Endothelial cell of umbilical vein (primary cell): ENCODE measurements at regions not wholly inside any gene's neighbourhood (a gene's known extent, or its start where the extent isn't known, plus 50 kb on each side); places are given as distances from the start of the nearest gene placed in this dataset.

Experiments used
- BruUV-seq: library from RNA; stranded (reverse); fragments of 400-500 nt; replicated peaks from 2 replicates; lab custom pipeline; 2021; lab: Mats Ljungman, UMichigan
- CTCF ChIA-PET: fragments of 300-600, 350-600 bp; sonication (Branson Sonifier 250); formaldehyde crosslinking; loops from one replicate; lab custom pipeline; 2021; ENCODE audit warnings: antibody characterized with exemption, inconsistent platforms; lab: Charles Lee
- POLR2A ChIA-PET: fragments of 300-600, 350-600 bp; sonication (Branson Sonifier 250); formaldehyde crosslinking; loops from one replicate; lab custom pipeline; 2021; ENCODE audit warnings: antibody characterized with exemption, inconsistent platforms; lab: Charles Lee
- DNase-seq: peaks from one replicate; pipeline ENCODE4 v3.0.0-alpha.2; 2011; ENCODE audit warnings: low read depth, low spot score
- FAIRE-seq: peaks from 2 replicates; lab custom pipeline; 2011; peaks lifted over from hg19 to GRCh38; lab: Jason Lieb, UNC
- H2AFZ ChIP-seq: 2 replicates; pipeline ENCODE4 v1.6.0; 2012; ENCODE audit warnings: low read depth, low read length, control low read depth, inconsistent platforms
- H3K27ac ChIP-seq: 2 replicates; pipeline ENCODE4 v1.5.1; 2011; ENCODE audit warnings: low read depth, mild to moderate bottlenecking, control low read depth, low read length, moderate library complexity; ENCODE audit not compliant: insufficient read depth
- H3K27me3 ChIP-seq, 2 experiments: 2 replicates each; pipeline versions ENCODE4 v1.6.0 to v1.6.1; 2011; ENCODE audit warnings: low read length in 2 of 2, mixed read lengths in 1 of 2; ENCODE audit not compliant: control insufficient read depth in 2 of 2, insufficient read depth in 2 of 2
- H3K36me3 ChIP-seq, 2 experiments: 2 replicates in 1 of 2; 3 replicates in 1 of 2; pipeline ENCODE4 v1.5.1; 2011; ENCODE audit warnings: low read length in 2 of 2, mild to moderate bottlenecking in 1 of 2, moderate library complexity in 1 of 2; ENCODE audit not compliant: control insufficient read depth in 2 of 2, insufficient read depth in 2 of 2; ENCODE audit errors: extremely low read depth in 1 of 2
- H3K4me1 ChIP-seq: 3 replicates; pipeline ENCODE4 v1.5.1; 2011; ENCODE audit warnings: mild to moderate bottlenecking, low read length; ENCODE audit not compliant: control insufficient read depth, insufficient read depth; ENCODE audit errors: extremely low read depth
- H3K4me2 ChIP-seq: 2 replicates; pipeline ENCODE4 v1.6.1; 2011; ENCODE audit warnings: low read length, control low read depth, mixed read lengths; ENCODE audit not compliant: insufficient read depth
- H3K4me3 ChIP-seq, 3 experiments: fragments of 200-600 bp in 1 of 3; sonication (generic), shearing (Covaris generic) in 1 of 3; replicated peaks in 1 of 3; 2 replicates each; pipeline ENCODE4 v1.5.1; 2011 to 2016; ENCODE audit warnings: control low read depth in 3 of 3, low read length in 3 of 3, mild to moderate bottlenecking in 2 of 3, inconsistent platforms in 1 of 3, low read depth in 1 of 3, moderate library complexity in 1 of 3; ENCODE audit not compliant: insufficient read depth in 1 of 3
- H3K79me2 ChIP-seq: 2 replicates; pipeline ENCODE4 v1.6.0; 2012; ENCODE audit warnings: low read length, inconsistent platforms; ENCODE audit not compliant: control insufficient read depth, insufficient read depth
- H3K9ac ChIP-seq: replicated peaks from 2 replicates; pipeline ENCODE3; 2011; ENCODE audit warnings: low read length, control low read depth; ENCODE audit not compliant: insufficient read depth; ENCODE audit errors: extremely low read depth
- H3K9me1 ChIP-seq: replicated peaks from 3 replicates; pipeline ENCODE4 v1.6.0; 2011; ENCODE audit warnings: mild to moderate bottlenecking, low read length; ENCODE audit not compliant: control insufficient read depth, insufficient read depth; ENCODE audit errors: extremely low read depth
- H3K9me3 ChIP-seq: replicated peaks from 2 replicates; pipeline ENCODE4 v1.5.1; 2012; ENCODE audit warnings: low read length, inconsistent platforms; ENCODE audit not compliant: control insufficient read depth, insufficient read depth
- H4K20me1 ChIP-seq: replicated peaks from 2 replicates; pipeline ENCODE3; 2011; ENCODE audit warnings: mild to moderate bottlenecking, low read length; ENCODE audit not compliant: control insufficient read depth, insufficient read depth; ENCODE audit errors: extremely low read depth
- EZH2 ChIP-seq: IDR thresholded peaks from 2 replicates; pipeline ENCODE4 v1.6.1; 2012; ENCODE audit warnings: borderline replicate concordance, low read depth, mild to moderate bottlenecking, moderate library complexity, low read length, inconsistent platforms; ENCODE audit not compliant: severe bottlenecking
- FOS ChIP-seq: IDR thresholded peaks from 2 replicates; pipeline ENCODE4 v1.6.1; 2011; ENCODE audit warnings: mild to moderate bottlenecking, low read length, moderate library complexity, borderline replicate concordance; ENCODE audit not compliant: insufficient read depth
- GATA2 ChIP-seq: IDR thresholded peaks from 2 replicates; pipeline ENCODE4 v1.7.0; 2011; ENCODE audit warnings: low read depth, mild to moderate bottlenecking, moderate library complexity, mixed read lengths, low read length; ENCODE audit not compliant: insufficient read length, insufficient read depth
- JUN ChIP-seq: IDR thresholded peaks from 2 replicates; pipeline ENCODE4 v1.6.1; 2011; ENCODE audit warnings: borderline replicate concordance, low read depth; ENCODE audit not compliant: insufficient read length, insufficient read depth
- MYC ChIP-seq: IDR thresholded peaks from one replicate; pipeline ENCODE4 v1.6.1; 2011; ENCODE audit warnings: mild to moderate bottlenecking, low read depth, low read length
- POLR2A ChIP-seq: IDR thresholded peaks from 2 replicates; pipeline ENCODE4 v1.6.1; 2012; ENCODE audit warnings: low read depth, mild to moderate bottlenecking, control low read depth, low read length
- POLR2AphosphoS5 ChIP-seq: IDR thresholded peaks from 2 replicates; pipeline ENCODE4 v1.6.1; 2012; ENCODE audit warnings: low read depth, mild to moderate bottlenecking, control low read depth, low read length, moderate library complexity; ENCODE audit not compliant: insufficient read depth
- dilution Hi-C: fragments of 300-500 bp; cut with MboI; formaldehyde crosslinking; loops from one replicate; pipeline ENCODE4 v1.15.0; 2019; ENCODE audit warnings: low sequenced_read_pairs; ENCODE audit not compliant: extremely low pct_ligation_motif_present
- intact Hi-C: fragments of 100-400 bp; cut with micrococcal nuclease; formaldehyde crosslinking; loops from one replicate; pipeline ENCODE4 v1.10.0; 2022
- TF ChIP-seq, protein P1 (sequence below), 2 donors: IDR thresholded peaks; 1 replicate in 1 of 2; 2 replicates in 1 of 2; pipeline ENCODE4 v1.5.1; 2011; ENCODE audit warnings: low read length in 2 of 2, mild to moderate bottlenecking in 2 of 2, moderate library complexity in 2 of 2, control low read depth in 1 of 2, inconsistent platforms in 1 of 2, low read depth in 1 of 2; ENCODE audit not compliant: insufficient read depth in 1 of 2; ENCODE audit errors: extremely low read depth in 1 of 2
- TF ChIP-seq, protein P2 (sequence below): IDR thresholded peaks from 2 replicates; pipeline ENCODE4 v1.6.1; 2011; ENCODE audit not compliant: insufficient read depth, insufficient read length

DNA sequence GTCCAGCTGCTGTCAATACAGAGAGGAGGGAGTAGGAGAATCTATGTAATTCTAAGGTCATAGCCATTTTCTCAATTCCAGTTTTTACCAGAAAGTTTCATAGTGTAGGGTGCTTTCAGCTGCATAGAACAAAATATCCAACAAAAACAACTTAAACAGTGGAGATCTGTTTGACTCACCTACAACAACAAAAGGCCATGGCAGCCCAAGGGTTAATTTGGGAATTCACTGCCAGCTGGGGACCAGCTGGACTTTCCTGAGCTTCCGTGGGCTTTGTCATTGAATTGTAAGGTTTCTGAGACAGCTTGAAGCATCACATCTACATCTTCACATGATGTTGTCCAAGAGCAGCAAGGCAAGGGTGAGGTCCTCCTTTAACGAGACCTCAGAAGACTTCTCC is 512.7 kb downstream of the IRS1 start:
- TF ChIP-seq POLR2A (no peak), POLR2AphosphoS5 (no peak), JUN (no peak), MYC (no peak), EZH2 (no peak), FOS (no peak), GATA2 (no peak)
- TF ChIP-seq, protein P1, sequence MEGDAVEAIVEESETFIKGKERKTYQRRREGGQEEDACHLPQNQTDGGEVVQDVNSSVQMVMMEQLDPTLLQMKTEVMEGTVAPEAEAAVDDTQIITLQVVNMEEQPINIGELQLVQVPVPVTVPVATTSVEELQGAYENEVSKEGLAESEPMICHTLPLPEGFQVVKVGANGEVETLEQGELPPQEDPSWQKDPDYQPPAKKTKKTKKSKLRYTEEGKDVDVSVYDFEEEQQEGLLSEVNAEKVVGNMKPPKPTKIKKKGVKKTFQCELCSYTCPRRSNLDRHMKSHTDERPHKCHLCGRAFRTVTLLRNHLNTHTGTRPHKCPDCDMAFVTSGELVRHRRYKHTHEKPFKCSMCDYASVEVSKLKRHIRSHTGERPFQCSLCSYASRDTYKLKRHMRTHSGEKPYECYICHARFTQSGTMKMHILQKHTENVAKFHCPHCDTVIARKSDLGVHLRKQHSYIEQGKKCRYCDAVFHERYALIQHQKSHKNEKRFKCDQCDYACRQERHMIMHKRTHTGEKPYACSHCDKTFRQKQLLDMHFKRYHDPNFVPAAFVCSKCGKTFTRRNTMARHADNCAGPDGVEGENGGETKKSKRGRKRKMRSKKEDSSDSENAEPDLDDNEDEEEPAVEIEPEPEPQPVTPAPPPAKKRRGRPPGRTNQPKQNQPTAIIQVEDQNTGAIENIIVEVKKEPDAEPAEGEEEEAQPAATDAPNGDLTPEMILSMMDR (IDR thresholded peaks at IDR 0.05; ENCODE audit: extremely low read depth in 1 of 2, insufficient read depth in 1 of 2, low read depth in 1 of 2, low read length in 2 of 2), result no peak
- TF ChIP-seq, protein P2, sequence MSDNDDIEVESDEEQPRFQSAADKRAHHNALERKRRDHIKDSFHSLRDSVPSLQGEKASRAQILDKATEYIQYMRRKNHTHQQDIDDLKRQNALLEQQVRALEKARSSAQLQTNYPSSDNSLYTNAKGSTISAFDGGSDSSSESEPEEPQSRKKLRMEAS, result no peak
- H3K36me3 ChIP-seq, result no peaks in the 10 kb centered on the region
- H3K27ac ChIP-seq, result no peak overlapping the region
- no peaks in the 10 kb centered on the region for H3K79me2 ChIP-seq
- BruUV-seq, result no TSS peak
- DNase-seq (no peak), FAIRE-seq (no peak)
- ChIA-PET CTCF (no interaction called here), POLR2A (no interaction called here)
- dilution Hi-C loops (no loop called here), intact Hi-C loops (no loop called here)
- no peak overlapping the region for H3K4me2 ChIP-seq
- H3K4me3 ChIP-seq, result no peak overlapping the region
- no peaks in the 10 kb centered on the region for H3K4me1 ChIP-seq
- H3K9me3 ChIP-seq, result no peaks in the 10 kb centered on the region
- no peaks in the 10 kb centered on the region for H4K20me1 ChIP-seq
- no peak overlapping the region for H2AFZ ChIP-seq
- no peaks in the 10 kb centered on the region for H3K9me1 ChIP-seq
- no peaks in the 10 kb centered on the region for H3K27me3 ChIP-seq
- no peak overlapping the region for H3K9ac ChIP-seq
